ENCODE measurements at regions not wholly inside any gene's neighbourhood (a gene's known extent, or its start where the extent isn't known, plus 50 kb on each side); places are given as distances from the start of the nearest gene placed in this dataset.

- TF ChIP-seq CTCF (IDR thresholded peaks at IDR 0.05) (no peak), TCF7L2 (IDR thresholded peaks at IDR 0.05; ENCODE audit: low read depth, low read length) (no peak), SIN3A (IDR thresholded peaks at IDR 0.05; ENCODE audit: borderline replicate concordance, insufficient read depth, low read depth, low read length) (no peak)
Measured at GRCh38 chr6:102995491-102995890, 1602.0 kb downstream of the GRIK2 start.

Data from Panc1 (cell line).